ENCODE measurements at regions not wholly inside any gene's neighbourhood (a gene's known extent, or its start where the extent isn't known, plus 50 kb on each side); places are given as distances from the start of the nearest gene placed in this dataset.
"Not testable (repeated sequence)": the region's sequence is repeated elsewhere in the genome, so short reads cannot be mapped to it uniquely, and the experiment has no call there.

DNA sequence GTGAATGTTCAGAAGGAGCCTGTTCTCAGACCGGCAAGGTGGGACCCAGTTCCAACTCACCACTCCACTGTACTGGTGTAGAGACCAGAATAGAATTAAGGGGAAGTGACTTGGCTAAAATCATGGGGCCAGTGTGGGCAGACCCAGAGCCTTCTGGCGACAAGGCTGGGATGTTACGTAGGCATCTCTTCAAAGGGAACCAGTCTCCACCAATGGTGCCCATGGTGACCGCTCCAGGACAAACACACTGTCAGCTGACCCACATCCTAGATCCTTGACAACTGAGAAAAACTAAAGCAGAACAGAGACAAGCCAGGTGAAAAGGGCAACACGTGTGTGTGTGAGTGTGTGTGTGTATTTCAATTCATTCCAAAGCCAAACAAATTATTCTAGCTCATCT, 321.7 kb upstream of the FRG2C start:
- H3K4me1 ChIP-seq: no peaks in the 10 kb centered on the region
- no peaks in the 10 kb centered on the region for H3K27me3 ChIP-seq
- H3K27ac ChIP-seq: no peak overlapping the region
- ATAC-seq (peak; percentile 62), DNase-seq (no peak)
- intact Hi-C loops (cut with DNase I): no loop called here
- TF ChIP-seq, protein P1, sequence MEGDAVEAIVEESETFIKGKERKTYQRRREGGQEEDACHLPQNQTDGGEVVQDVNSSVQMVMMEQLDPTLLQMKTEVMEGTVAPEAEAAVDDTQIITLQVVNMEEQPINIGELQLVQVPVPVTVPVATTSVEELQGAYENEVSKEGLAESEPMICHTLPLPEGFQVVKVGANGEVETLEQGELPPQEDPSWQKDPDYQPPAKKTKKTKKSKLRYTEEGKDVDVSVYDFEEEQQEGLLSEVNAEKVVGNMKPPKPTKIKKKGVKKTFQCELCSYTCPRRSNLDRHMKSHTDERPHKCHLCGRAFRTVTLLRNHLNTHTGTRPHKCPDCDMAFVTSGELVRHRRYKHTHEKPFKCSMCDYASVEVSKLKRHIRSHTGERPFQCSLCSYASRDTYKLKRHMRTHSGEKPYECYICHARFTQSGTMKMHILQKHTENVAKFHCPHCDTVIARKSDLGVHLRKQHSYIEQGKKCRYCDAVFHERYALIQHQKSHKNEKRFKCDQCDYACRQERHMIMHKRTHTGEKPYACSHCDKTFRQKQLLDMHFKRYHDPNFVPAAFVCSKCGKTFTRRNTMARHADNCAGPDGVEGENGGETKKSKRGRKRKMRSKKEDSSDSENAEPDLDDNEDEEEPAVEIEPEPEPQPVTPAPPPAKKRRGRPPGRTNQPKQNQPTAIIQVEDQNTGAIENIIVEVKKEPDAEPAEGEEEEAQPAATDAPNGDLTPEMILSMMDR (IDR thresholded peaks at IDR 0.05): no peak
- no peaks in the 10 kb centered on the region for H3K9me3 ChIP-seq
- H3K36me3 ChIP-seq: no peaks in the 10 kb centered on the region
- H3K4me3 ChIP-seq: no peak overlapping the region

- ATAC-seq; H3K4me1 ChIP-seq; H3K9me3 ChIP-seq; H3K36me3 ChIP-seq; H3K27ac ChIP-seq; H3K27me3 ChIP-seq; H3K4me3 ChIP-seq; intact Hi-C loops (cut with DNase I); DNase-seq: not testable (repeated sequence)
Measured at GRCh38 chr3:75350536-75350935, 313.6 kb upstream of the FRG2C start.

GRCh38 chr3:75362086-75362784, 301.9 kb upstream of the FRG2C start:
- DNase-seq: peak in 3 of 4 donors; percentile 13 to 44 (median 40)
- H3K27me3 ChIP-seq; H3K4me1 ChIP-seq; H3K36me3 ChIP-seq; intact Hi-C loops (cut with DNase I); H3K4me3 ChIP-seq; ATAC-seq; H3K27ac ChIP-seq; H3K9me3 ChIP-seq: not testable (repeated sequence)

GRCh38 chr3:75372964-75373363, 291.2 kb upstream of the FRG2C start:
- H3K4me1 ChIP-seq; H3K36me3 ChIP-seq; DNase-seq; H3K9me3 ChIP-seq; H3K4me3 ChIP-seq; ATAC-seq; H3K27ac ChIP-seq; intact Hi-C loops (cut with DNase I); H3K27me3 ChIP-seq: not testable (repeated sequence)

DNA sequence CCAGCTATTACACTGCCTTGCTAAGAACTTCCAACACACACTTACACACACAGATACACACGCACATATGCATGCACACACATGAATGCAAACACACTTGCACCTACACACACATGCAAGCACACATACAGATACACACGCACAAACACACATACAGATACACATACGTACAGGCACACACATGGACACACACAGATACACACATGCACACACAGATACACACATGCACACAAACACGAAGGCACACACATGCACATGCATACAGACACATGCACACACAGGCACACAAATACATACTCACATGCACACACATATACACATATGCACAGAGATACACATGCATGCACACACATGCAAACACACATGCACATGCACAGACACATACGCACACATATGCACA, 284.3 kb upstream of the FRG2C start:
- H3K9me3 ChIP-seq; H3K4me3 ChIP-seq; H3K4me1 ChIP-seq; H3K27ac ChIP-seq; H3K27me3 ChIP-seq; H3K36me3 ChIP-seq; DNase-seq; ATAC-seq; intact Hi-C loops (cut with DNase I): not testable (repeated sequence)

DNA sequence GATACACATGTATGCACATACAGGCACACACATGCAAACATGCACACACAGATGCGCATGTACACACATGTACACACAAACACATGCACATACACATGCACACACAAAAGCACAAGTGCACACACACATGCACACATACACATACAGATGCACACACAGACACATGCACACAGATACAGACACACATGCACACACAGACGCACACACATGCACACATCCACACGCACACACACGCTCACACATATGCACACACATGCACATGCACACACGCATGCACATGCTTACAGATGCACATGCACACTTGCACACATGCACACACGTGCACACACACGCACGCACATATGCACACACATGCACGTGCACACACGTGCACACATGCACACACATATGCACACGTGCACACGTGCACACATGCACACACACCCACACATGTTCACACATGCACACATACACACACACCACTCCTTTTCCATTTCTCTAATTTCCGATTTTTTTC, 283.8 kb upstream of the FRG2C start:
- Histone ChIP-seq H3K4me1 (no peaks in the 10 kb centered on the region), H3K9me3 (no peaks in the 10 kb centered on the region), H3K27ac (no peak overlapping the region), H3K27me3 (no peaks in the 10 kb centered on the region), H3K36me3 (no peaks in the 10 kb centered on the region), H3K4me3 (no peak overlapping the region)
- intact Hi-C loops (cut with DNase I): no loop called here
- ATAC-seq (no peak), DNase-seq (no peak)
- TF ChIP-seq, protein P1 (IDR thresholded peaks at IDR 0.05): no peak

- DNase-seq; H3K4me3 ChIP-seq; ATAC-seq; H3K27me3 ChIP-seq; H3K36me3 ChIP-seq; H3K9me3 ChIP-seq; intact Hi-C loops (cut with DNase I); H3K4me1 ChIP-seq; H3K27ac ChIP-seq: not testable (repeated sequence)
Measured at GRCh38 chr3:75384016-75384415, 280.1 kb upstream of the FRG2C start.

GRCh38 chr3:75388486-75389124, 275.5 kb upstream of the FRG2C start:
- H3K9me3 ChIP-seq; DNase-seq; H3K36me3 ChIP-seq; H3K4me3 ChIP-seq; intact Hi-C loops (cut with DNase I); H3K27ac ChIP-seq; H3K4me1 ChIP-seq; H3K27me3 ChIP-seq; ATAC-seq: not testable (repeated sequence)

- intact Hi-C loops (cut with DNase I): not testable (repeated sequence)
Measured at GRCh38 chr3:75393288-75393694, 270.8 kb upstream of the FRG2C start.

GRCh38 chr3:75394102-75394501, 270.0 kb upstream of the FRG2C start:
- H3K27me3 ChIP-seq; intact Hi-C loops (cut with DNase I); H3K27ac ChIP-seq; H3K4me3 ChIP-seq; ATAC-seq; H3K9me3 ChIP-seq; H3K36me3 ChIP-seq: not testable (repeated sequence)
- peaks cover 0 to 11% of the 10 kb centered on the region in 2 donors for H3K4me1 ChIP-seq
- peak in 2 of 4 donors; percentile 23 to 55 for DNase-seq

More at GRCh38 chr3:75393288-75393694, 270.8 kb upstream of the FRG2C start:
- H3K27ac ChIP-seq, H3K36me3 ChIP-seq, H3K4me3 ChIP-seq, ATAC-seq, H3K9me3 ChIP-seq, H3K27me3 ChIP-seq: not testable (repeated sequence)
- DNase-seq: peak in 1 of 4 donors; percentile 35
- peaks cover 0 to 11% of the 10 kb centered on the region in 2 donors for H3K4me1 ChIP-seq

DNA sequence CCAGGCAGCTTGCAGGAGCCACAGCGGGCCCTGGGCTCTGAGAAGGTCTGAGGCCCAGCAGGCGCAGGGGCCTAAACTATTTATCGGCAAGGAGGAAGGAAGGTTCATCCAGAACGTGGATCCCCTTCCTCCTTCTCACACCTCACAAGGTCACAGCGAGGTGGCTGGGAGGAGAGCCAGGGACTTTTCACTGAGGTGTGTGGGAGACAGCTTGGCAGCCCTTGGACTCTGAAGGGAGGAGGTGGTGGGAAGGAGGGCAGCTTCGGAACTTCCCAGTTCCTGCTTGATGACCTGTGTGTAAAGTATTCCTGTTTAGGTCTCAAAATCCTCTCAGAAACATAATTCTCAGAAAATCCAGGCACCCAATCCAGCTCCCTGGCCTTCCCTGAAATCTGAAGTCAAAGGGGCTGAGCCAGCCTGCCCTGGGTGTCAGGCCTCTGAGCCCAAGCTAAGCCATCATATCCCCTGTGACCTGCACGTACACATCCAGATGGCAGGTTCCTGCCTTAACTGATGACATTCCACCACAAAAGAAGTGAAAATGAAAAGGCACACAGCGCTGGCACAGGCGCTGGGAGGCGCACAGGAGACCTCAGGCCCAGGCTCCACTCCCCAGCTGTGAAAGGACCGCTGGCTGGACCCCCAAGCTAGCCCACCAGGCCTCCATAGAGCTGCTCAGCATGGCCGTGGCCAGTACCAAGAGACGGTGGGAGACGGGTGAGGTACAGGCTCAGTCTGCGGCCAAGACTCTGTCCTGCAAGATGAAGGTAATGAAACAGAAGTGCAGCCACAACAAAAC, 269.4 kb upstream of the FRG2C start:
- H3K36me3 ChIP-seq; H3K9me3 ChIP-seq; H3K27me3 ChIP-seq; H3K27ac ChIP-seq; intact Hi-C loops (cut with DNase I); H3K4me3 ChIP-seq: not testable (repeated sequence)
- peak; percentile 34 for ATAC-seq
- peak in 2 of 4 donors; percentile 22 to 49 for DNase-seq
- peaks cover 0 to 11% of the 10 kb centered on the region in 2 donors for H3K4me1 ChIP-seq

Measured in left lung (tissue), 4 donors.